Activated T-cell treated with anti-CD3 and anti-CD28 coated beads for 1 hour (primary cell): ENCODE measurements at regions not wholly inside any gene's neighbourhood (a gene's known extent, or its start where the extent isn't known, plus 50 kb on each side); places are given as distances from the start of the nearest gene placed in this dataset.
"Not testable (repeated sequence)": the region's sequence is repeated elsewhere in the genome, so short reads cannot be mapped to it uniquely, and the experiment has no call there.

ENCODE experiments used
- DNase-seq: peaks from one replicate; pipeline ENCODE4 v3.0.0-alpha.2; 2020; ENCODE audit warnings: low read depth

- DNase-seq, result no peak
Observed at GRCh38 chr16:7278636-7279035, 54.0 kb upstream of the RBFOX1 start.

GRCh38 chr16:7272567-7273158 lies 60.0 kb upstream of the RBFOX1 start:
- DNase-seq, result no peak

GRCh38 chr16:7271486-7271885 lies 61.2 kb upstream of the RBFOX1 start:
- DNase-seq, result no peak

GRCh38 chr16:7270823-7271222 lies 61.8 kb upstream of the RBFOX1 start:
- DNase-seq, result no peak

GRCh38 chr16:7270006-7270405 lies 62.6 kb upstream of the RBFOX1 start:
- no peak for DNase-seq

- no peak for DNase-seq
Observed at GRCh38 chr16:7268182-7268581, 64.5 kb upstream of the RBFOX1 start.

GRCh38 chr16:7257016-7257415 lies 75.6 kb upstream of the RBFOX1 start:
- no peak for DNase-seq

- no peak for DNase-seq
Observed at GRCh38 chr16:7246578-7246977, 86.1 kb upstream of the RBFOX1 start.

- no peak for DNase-seq
Observed at GRCh38 chr16:7239547-7239946, 93.1 kb upstream of the RBFOX1 start.

- no peak for DNase-seq
Observed at GRCh38 chr16:7236824-7237410, 95.7 kb upstream of the RBFOX1 start.

GRCh38 chr16:7233975-7234374 lies 98.7 kb upstream of the RBFOX1 start:
- no peak for DNase-seq

GRCh38 chr16:7231762-7232161 lies 100.9 kb upstream of the RBFOX1 start:
- no peak for DNase-seq

- not testable (repeated sequence) for DNase-seq
Observed at GRCh38 chr16:7229433-7230218, 103.0 kb upstream of the RBFOX1 start.

GRCh38 chr16:7227229-7227721 lies 105.4 kb upstream of the RBFOX1 start:
- no peak for DNase-seq

- DNase-seq, result no peak
Observed at GRCh38 chr16:7221157-7221556, 111.5 kb upstream of the RBFOX1 start.

- DNase-seq, result no peak
Observed at GRCh38 chr16:7218936-7219335, 113.7 kb upstream of the RBFOX1 start.

GRCh38 chr16:7217797-7218196 lies 114.8 kb upstream of the RBFOX1 start:
- no peak for DNase-seq

- no peak for DNase-seq
Observed at GRCh38 chr16:7216719-7217118, 115.9 kb upstream of the RBFOX1 start.

- DNase-seq, result no peak
Observed at GRCh38 chr16:7211781-7212180, 120.9 kb upstream of the RBFOX1 start.

- DNase-seq, result no peak
Observed at GRCh38 chr16:7209598-7209997, 123.0 kb upstream of the RBFOX1 start.

GRCh38 chr16:7206469-7206868 lies 126.2 kb upstream of the RBFOX1 start:
- DNase-seq, result no peak

GRCh38 chr16:7200320-7200719 lies 132.3 kb upstream of the RBFOX1 start:
- DNase-seq, result no peak

- no peak for DNase-seq
Observed at GRCh38 chr16:7185689-7186088, 147.0 kb upstream of the RBFOX1 start.
